ENCODE measurements at regions not wholly inside any gene's neighbourhood (a gene's known extent, or its start where the extent isn't known, plus 50 kb on each side); places are given as distances from the start of the nearest gene placed in this dataset.
"Not testable (repeated sequence)": the region's sequence is repeated elsewhere in the genome, so short reads cannot be mapped to it uniquely, and the experiment has no call there.

- DNase-seq = no peak
These were observed 448.4 kb upstream of the CDH11 start for GRCh38 chr16:65570261-65570660.

- no peak for DNase-seq
These were observed 438.0 kb upstream of the CDH11 start for GRCh38 chr16:65559846-65560245.

- DNase-seq = not testable (repeated sequence)
These were observed 427.8 kb upstream of the CDH11 start for GRCh38 chr16:65549689-65550088.

GRCh38 chr16:65548470-65548869 lies 426.6 kb upstream of the CDH11 start:
- no peak for DNase-seq

GRCh38 chr16:65547772-65548446 lies 426.0 kb upstream of the CDH11 start:
- DNase-seq = no peak

GRCh38 chr16:65546353-65546791 lies 424.5 kb upstream of the CDH11 start:
- no peak for DNase-seq

GRCh38 chr16:65545413-65545956 lies 423.6 kb upstream of the CDH11 start:
- no peak for DNase-seq

- no peak for DNase-seq
These were observed 422.2 kb upstream of the CDH11 start for GRCh38 chr16:65543781-65544740.

- DNase-seq = no peak
These were observed 419.8 kb upstream of the CDH11 start for GRCh38 chr16:65541646-65542045.

- DNase-seq = no peak
These were observed 419.0 kb upstream of the CDH11 start for GRCh38 chr16:65540901-65541300.

- no peak for DNase-seq
These were observed 417.1 kb upstream of the CDH11 start for GRCh38 chr16:65538976-65539375.

GRCh38 chr16:65537336-65537735 lies 415.5 kb upstream of the CDH11 start:
- DNase-seq = no peak

GRCh38 chr16:65534121-65534528 lies 412.3 kb upstream of the CDH11 start:
- DNase-seq = no peak

- no peak for DNase-seq
These were observed 411.0 kb upstream of the CDH11 start for GRCh38 chr16:65532846-65533245.

GRCh38 chr16:65532258-65532657 lies 410.4 kb upstream of the CDH11 start:
- DNase-seq = no peak

GRCh38 chr16:65531475-65531874 lies 409.6 kb upstream of the CDH11 start:
- no peak for DNase-seq

GRCh38 chr16:65525707-65526106 lies 403.8 kb upstream of the CDH11 start:
- DNase-seq = no peak

- no peak for DNase-seq
These were observed 403.1 kb upstream of the CDH11 start for GRCh38 chr16:65524997-65525396.

- no peak for DNase-seq
These were observed 402.4 kb upstream of the CDH11 start for GRCh38 chr16:65524231-65524630.

GRCh38 chr16:65523283-65523944 lies 401.6 kb upstream of the CDH11 start:
- DNase-seq = no peak

- no peak for DNase-seq
These were observed 400.5 kb upstream of the CDH11 start for GRCh38 chr16:65522412-65522811.

- DNase-seq = no peak
These were observed 399.9 kb upstream of the CDH11 start for GRCh38 chr16:65521633-65522328.

- DNase-seq = no peak
These were observed 397.5 kb upstream of the CDH11 start for GRCh38 chr16:65519402-65519801.
